ENCODE measurements at regions not wholly inside any gene's neighbourhood (a gene's known extent, or its start where the extent isn't known, plus 50 kb on each side); places are given as distances from the start of the nearest gene placed in this dataset.

- TF ChIP-seq CTCF (IDR thresholded peaks at IDR 0.05) (no peak), POLR2A (IDR thresholded peaks at IDR 0.05) (no peak)
These were observed 349.9 kb downstream of the SOX9 start for GRCh38 chr17:72470734-72471133.
